ENCODE measurements at regions not wholly inside any gene's neighbourhood (a gene's known extent, or its start where the extent isn't known, plus 50 kb on each side); places are given as distances from the start of the nearest gene placed in this dataset.

GRCh38 chr3:79874646-79875045 is 106.8 kb upstream of the ROBO1 start:
- no peak for TF ChIP-seq CTCF (conservative IDR thresholded peaks at IDR 0.05; ENCODE audit: low read length)
- TF ChIP-seq EZH2phosphoT487 (IDR thresholded peaks at IDR 0.05; ENCODE audit: borderline replicate concordance, low read depth, low read length): no peak
